SK-N-SH treated with all-trans-retinoic acid at 6 μM for 48 hours (cell line): ENCODE measurements at regions not wholly inside any gene's neighbourhood (a gene's known extent, or its start where the extent isn't known, plus 50 kb on each side); places are given as distances from the start of the nearest gene placed in this dataset.

Experiments
- ATAC-seq: fragments of 200-7000 bp; cut with Tn5 transposase; 3 replicates; pipeline ENCODE4 v1.9.1; 2020; ENCODE audit warnings: mild to moderate bottlenecking, moderate library complexity
- ARNTL ChIP-seq: fragments of 450-650 bp; formaldehyde crosslinking; IDR thresholded peaks from 2 replicates; pipeline ENCODE4 v1.5.0; 2020; ENCODE audit warnings: low read depth, mild to moderate bottlenecking, moderate library complexity, borderline replicate concordance
- BACH2 ChIP-seq: fragments of 250-450 bp; sonication (Bioruptor Pico); IDR thresholded peaks from 2 replicates; pipeline ENCODE4 v1.9.0; 2021; ENCODE audit warnings: mild to moderate bottlenecking, borderline replicate concordance
- CSDC2 ChIP-seq: fragments of 250-450 bp; sonication (Bioruptor Pico); IDR thresholded peaks from 2 replicates; pipeline ENCODE4 v1.5.0; 2020; ENCODE audit warnings: mild to moderate bottlenecking, moderate library complexity
- GLIS3 ChIP-seq: fragments of 250-450 bp; sonication (Bioruptor Pico); IDR thresholded peaks from 2 replicates; pipeline ENCODE4 v1.5.0; 2020; ENCODE audit warnings: mild to moderate bottlenecking, moderate library complexity
- ISL1 ChIP-seq: fragments of 250-450 bp; sonication (Bioruptor Pico); IDR thresholded peaks from 2 replicates; pipeline ENCODE4 v2.1.2; 2022; ENCODE audit warnings: mild to moderate bottlenecking, moderate library complexity
- OSR1 ChIP-seq: fragments of 250-450 bp; sonication (Bioruptor Pico); IDR thresholded peaks from 2 replicates; pipeline ENCODE4 v1.8.0; 2022; ENCODE audit warnings: moderate library complexity, mild to moderate bottlenecking, inconsistent platforms
- POU6F1 ChIP-seq: fragments of 250-450 bp; sonication (Bioruptor Pico); IDR thresholded peaks from 2 replicates; pipeline ENCODE4 v1.8.0; 2021; ENCODE audit warnings: low read depth, mild to moderate bottlenecking, moderate library complexity, borderline replicate concordance
- PPARA ChIP-seq: fragments of 250-450 bp; sonication (Bioruptor Pico); IDR thresholded peaks from 2 replicates; pipeline ENCODE4 v1.5.0; 2020; ENCODE audit warnings: mild to moderate bottlenecking, borderline replicate concordance
- RARB ChIP-seq: fragments of 250-450 bp; sonication (Bioruptor Pico); IDR thresholded peaks from 2 replicates; pipeline ENCODE4 v1.8.0; 2021; ENCODE audit warnings: mild to moderate bottlenecking, moderate library complexity
- SNAI2 ChIP-seq: fragments of 250-450 bp; sonication (Bioruptor Pico); IDR thresholded peaks from 2 replicates; pipeline ENCODE4 v1.5.0; 2020; ENCODE audit warnings: mild to moderate bottlenecking, moderate library complexity
- TCF4 ChIP-seq: fragments of 250-450 bp; sonication (Bioruptor Pico); IDR thresholded peaks from 2 replicates; pipeline ENCODE4 v1.8.0; 2021; ENCODE audit warnings: mild to moderate bottlenecking, moderate library complexity, borderline replicate concordance
- TOX ChIP-seq: fragments of 250-450 bp; sonication (Bioruptor Pico); IDR thresholded peaks from 2 replicates; pipeline ENCODE4 v1.8.0; 2021; ENCODE audit warnings: mild to moderate bottlenecking, moderate library complexity, borderline replicate concordance
- TSHZ2 ChIP-seq: fragments of 250-450 bp; sonication (Bioruptor Pico); IDR thresholded peaks from 2 replicates; pipeline ENCODE4 v1.5.0; 2020; ENCODE audit warnings: mild to moderate bottlenecking, moderate library complexity
- ZC3H10 ChIP-seq: fragments of 250-450 bp; sonication (Bioruptor Pico); IDR thresholded peaks from 2 replicates; pipeline ENCODE4 v1.5.1; 2021; ENCODE audit warnings: mild to moderate bottlenecking, moderate library complexity
- ZFP3 ChIP-seq: fragments of 250-450 bp; sonication (Bioruptor Pico); IDR thresholded peaks from 2 replicates; pipeline ENCODE4 v1.5.0; 2020; ENCODE audit warnings: mild to moderate bottlenecking, moderate library complexity
- ZFP30 ChIP-seq: fragments of 450-650 bp; formaldehyde crosslinking; IDR thresholded peaks from 2 replicates; pipeline ENCODE4 v1.5.0; 2022; ENCODE audit warnings: mild to moderate bottlenecking, moderate library complexity
- ZNF565 ChIP-seq: fragments of 450-650 bp; formaldehyde crosslinking; conservative IDR thresholded peaks from 2 replicates; pipeline ENCODE4 v1.5.0; 2020; ENCODE audit warnings: low read depth, mild to moderate bottlenecking, moderate library complexity
- ZNF70 ChIP-seq: fragments of 450-650 bp; formaldehyde crosslinking; IDR thresholded peaks from 2 replicates; pipeline ENCODE4 v1.5.0; 2020; ENCODE audit warnings: mild to moderate bottlenecking, moderate library complexity
- ZNF8 ChIP-seq: fragments of 450-650 bp; formaldehyde crosslinking; IDR thresholded peaks from 2 replicates; pipeline ENCODE4 v1.5.0; 2020; ENCODE audit warnings: mild to moderate bottlenecking, moderate library complexity
- TF ChIP-seq, protein P1 (sequence below): fragments of 250-450 bp; sonication (Bioruptor Pico); IDR thresholded peaks from 2 replicates; pipeline ENCODE4 v1.8.0; 2020; ENCODE audit warnings: mild to moderate bottlenecking, moderate library complexity, borderline replicate concordance
- TF ChIP-seq, protein P2 (sequence below): fragments of 250-450 bp; sonication (Bioruptor Pico); IDR thresholded peaks from 2 replicates; pipeline ENCODE4 v1.5.1; 2020; ENCODE audit warnings: low read depth, mild to moderate bottlenecking, moderate library complexity

GRCh38 chr2:54372361-54372760, 83.8 kb upstream of the SPTBN1 start:
- no peak for ATAC-seq
- no peak for TF ChIP-seq ISL1
- TF ChIP-seq TOX (CRISPR knock-in tag): no peak
- TF ChIP-seq TSHZ2 (CRISPR knock-in tag): no peak
- TF ChIP-seq ZNF565 (CRISPR knock-in tag): no peak
- TF ChIP-seq SNAI2: no peak
- TF ChIP-seq ZC3H10 (CRISPR knock-in tag): no peak
- TF ChIP-seq, protein P1, sequence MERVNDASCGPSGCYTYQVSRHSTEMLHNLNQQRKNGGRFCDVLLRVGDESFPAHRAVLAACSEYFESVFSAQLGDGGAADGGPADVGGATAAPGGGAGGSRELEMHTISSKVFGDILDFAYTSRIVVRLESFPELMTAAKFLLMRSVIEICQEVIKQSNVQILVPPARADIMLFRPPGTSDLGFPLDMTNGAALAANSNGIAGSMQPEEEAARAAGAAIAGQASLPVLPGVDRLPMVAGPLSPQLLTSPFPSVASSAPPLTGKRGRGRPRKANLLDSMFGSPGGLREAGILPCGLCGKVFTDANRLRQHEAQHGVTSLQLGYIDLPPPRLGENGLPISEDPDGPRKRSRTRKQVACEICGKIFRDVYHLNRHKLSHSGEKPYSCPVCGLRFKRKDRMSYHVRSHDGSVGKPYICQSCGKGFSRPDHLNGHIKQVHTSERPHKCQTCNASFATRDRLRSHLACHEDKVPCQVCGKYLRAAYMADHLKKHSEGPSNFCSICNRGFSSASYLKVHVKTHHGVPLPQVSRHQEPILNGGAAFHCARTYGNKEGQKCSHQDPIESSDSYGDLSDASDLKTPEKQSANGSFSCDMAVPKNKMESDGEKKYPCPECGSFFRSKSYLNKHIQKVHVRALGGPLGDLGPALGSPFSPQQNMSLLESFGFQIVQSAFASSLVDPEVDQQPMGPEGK (CRISPR knock-in tag): no peak
- TF ChIP-seq ZNF70: no peak
- no peak for TF ChIP-seq ZFP3 (CRISPR knock-in tag)
- no peak for TF ChIP-seq RARB (CRISPR knock-in tag)
- TF ChIP-seq, protein P2, sequence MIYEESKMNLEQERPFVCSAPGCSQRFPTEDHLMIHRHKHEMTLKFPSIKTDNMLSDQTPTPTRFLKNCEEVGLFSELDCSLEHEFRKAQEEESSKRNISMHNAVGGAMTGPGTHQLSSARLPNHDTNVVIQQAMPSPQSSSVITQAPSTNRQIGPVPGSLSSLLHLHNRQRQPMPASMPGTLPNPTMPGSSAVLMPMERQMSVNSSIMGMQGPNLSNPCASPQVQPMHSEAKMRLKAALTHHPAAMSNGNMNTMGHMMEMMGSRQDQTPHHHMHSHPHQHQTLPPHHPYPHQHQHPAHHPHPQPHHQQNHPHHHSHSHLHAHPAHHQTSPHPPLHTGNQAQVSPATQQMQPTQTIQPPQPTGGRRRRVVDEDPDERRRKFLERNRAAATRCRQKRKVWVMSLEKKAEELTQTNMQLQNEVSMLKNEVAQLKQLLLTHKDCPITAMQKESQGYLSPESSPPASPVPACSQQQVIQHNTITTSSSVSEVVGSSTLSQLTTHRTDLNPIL (CRISPR knock-in tag): no peak

GRCh38 chr2:54373855-54374254, 82.3 kb upstream of the SPTBN1 start:
- no peak for ATAC-seq
- TF ChIP-seq GLIS3 (CRISPR knock-in tag): no peak
- no peak for TF ChIP-seq ZNF565 (CRISPR knock-in tag)
- no peak for TF ChIP-seq ZC3H10 (CRISPR knock-in tag)
- TF ChIP-seq, protein P1 (CRISPR knock-in tag): no peak
- TF ChIP-seq ZFP30 (CRISPR knock-in tag): no peak
- no peak for TF ChIP-seq POU6F1 (CRISPR knock-in tag)
- TF ChIP-seq BACH2 (CRISPR knock-in tag): no peak
- no peak for TF ChIP-seq TOX (CRISPR knock-in tag)
- TF ChIP-seq TCF4 (CRISPR knock-in tag): no peak
- TF ChIP-seq, protein P2 (CRISPR knock-in tag): no peak
- no peak for TF ChIP-seq ARNTL (CRISPR knock-in tag)
- TF ChIP-seq, all 23 proteins: peak for 0

DNA sequence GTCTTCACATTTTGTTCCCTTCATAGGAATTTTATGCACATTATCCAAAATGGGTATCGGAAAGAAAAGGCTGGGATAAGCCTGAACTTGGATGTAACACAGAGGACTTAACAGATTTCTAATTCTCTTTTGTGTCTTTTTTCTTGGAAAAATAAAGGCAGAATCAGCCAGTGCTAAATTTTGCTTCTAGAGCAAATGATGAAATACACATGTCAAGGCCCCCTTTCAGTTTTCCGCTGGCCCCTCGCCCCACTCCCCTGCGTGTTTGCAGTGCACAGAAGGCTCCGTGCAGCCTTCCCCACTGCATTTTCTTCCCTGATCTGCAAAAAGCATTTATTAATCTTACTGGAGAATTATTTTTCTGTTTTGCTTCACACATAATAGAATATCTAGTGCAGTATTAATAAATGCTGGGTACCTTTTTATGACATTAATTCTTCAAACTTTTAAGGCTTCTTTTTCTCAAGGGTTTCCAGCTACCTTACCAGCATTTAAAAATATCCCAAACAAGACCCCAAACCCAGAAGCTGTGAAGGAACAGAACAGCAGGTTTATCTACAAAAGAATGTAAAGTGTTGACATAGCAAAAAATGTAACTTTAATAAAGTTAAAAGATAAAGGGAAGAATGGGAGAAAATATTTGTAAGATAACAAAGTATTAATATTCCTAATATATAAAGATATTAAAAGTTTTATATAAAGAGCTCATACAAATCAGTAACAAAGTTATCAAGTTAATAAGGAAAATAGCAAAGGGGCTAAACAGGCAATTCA, 81.3 kb upstream of the SPTBN1 start:
- ATAC-seq: no peak
- TF ChIP-seq ZNF70: no peak
- TF ChIP-seq ZNF8 (CRISPR knock-in tag): no peak
- TF ChIP-seq PPARA (CRISPR knock-in tag): no peak
- TF ChIP-seq TOX (CRISPR knock-in tag): no peak
- no peak for TF ChIP-seq ZFP30 (CRISPR knock-in tag)
- TF ChIP-seq CSDC2 (CRISPR knock-in tag): no peak
- TF ChIP-seq, protein P2 (CRISPR knock-in tag): no peak
- TF ChIP-seq TSHZ2 (CRISPR knock-in tag): no peak
- no peak for TF ChIP-seq OSR1 (CRISPR knock-in tag)
- no peak for TF ChIP-seq ZFP3 (CRISPR knock-in tag)
- no peak for TF ChIP-seq ZC3H10 (CRISPR knock-in tag)
